ENCODE measurements at regions not wholly inside any gene's neighbourhood (a gene's known extent, or its start where the extent isn't known, plus 50 kb on each side); places are given as distances from the start of the nearest gene placed in this dataset.

DNA sequence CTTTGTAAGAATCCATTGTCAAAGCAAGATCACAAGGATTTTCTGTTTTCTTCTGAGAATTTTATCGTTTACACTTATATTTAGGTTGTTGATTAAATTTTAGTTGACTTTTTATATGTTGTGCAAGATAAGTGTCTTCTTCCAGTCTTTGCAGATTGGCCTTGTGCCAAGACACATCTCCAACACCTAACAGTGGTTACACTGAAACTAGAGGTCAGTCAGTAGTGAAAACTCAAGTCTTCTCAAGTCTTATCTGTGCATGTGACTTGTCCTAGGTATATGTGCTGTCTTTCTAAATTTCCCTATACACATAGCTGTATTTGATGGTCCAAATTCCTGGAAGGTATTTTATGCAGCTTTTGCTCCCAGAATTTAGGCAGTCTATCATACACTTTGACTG is 1183.2 kb upstream of the B3GALT2 start:
- TF ChIP-seq CTCF (conservative IDR thresholded peaks at IDR 0.05; ENCODE audit: low read length) = no peak
- no peak for TF ChIP-seq EZH2phosphoT487 (IDR thresholded peaks at IDR 0.05; ENCODE audit: borderline replicate concordance)
- no peak overlapping the region for H2AFZ ChIP-seq (ENCODE audit: low read length)

GRCh38 chr1:194369060-194369459 is 1182.6 kb upstream of the B3GALT2 start:
- H3K4me3 ChIP-seq (ENCODE audit: low read length, poor library complexity, severe bottlenecking) = no peak overlapping the region
- H3K36me3 ChIP-seq (ENCODE audit: insufficient read depth, low read length) = no peaks in the 10 kb centered on the region
- no peaks in the 10 kb centered on the region for H3K4me1 ChIP-seq (ENCODE audit: insufficient read depth, low read length, poor library complexity, severe bottlenecking)
- H3F3A ChIP-seq (ENCODE audit: low read depth) = no peaks in the 10 kb centered on the region
- no peak overlapping the region for H2AFZ ChIP-seq (ENCODE audit: low read length)
- no peaks in the 10 kb centered on the region for H3K79me2 ChIP-seq (ENCODE audit: insufficient read depth, low read length)
- no peak overlapping the region for H3K9ac ChIP-seq (ENCODE audit: low read depth, low read length, poor library complexity, severe bottlenecking)
- no peak overlapping the region for H3K4me2 ChIP-seq (ENCODE audit: low read depth, low read length, poor library complexity, severe bottlenecking)
- H3K9me3 ChIP-seq (ENCODE audit: insufficient read depth, low read depth, low read length) = no peaks in the 10 kb centered on the region
- no peaks in the 10 kb centered on the region for H3K9me2 ChIP-seq (replicated peaks; ENCODE audit: low read depth, low read length)
- no peaks in the 10 kb centered on the region for H3K27me3 ChIP-seq (ENCODE audit: insufficient read depth, low read length, poor library complexity, severe bottlenecking)
- TF ChIP-seq CTCF (conservative IDR thresholded peaks at IDR 0.05; ENCODE audit: low read length) (no peak), EZH2phosphoT487 (IDR thresholded peaks at IDR 0.05; ENCODE audit: borderline replicate concordance) (no peak)
- H4K20me1 ChIP-seq (ENCODE audit: insufficient read depth, low read length, poor library complexity, severe bottlenecking) = no peaks in the 10 kb centered on the region

More for the DNA sequence above, 1183.2 kb upstream of the B3GALT2 start:
- Histone ChIP-seq H3K27me3 (ENCODE audit: insufficient read depth, low read length, poor library complexity, severe bottlenecking) (no peaks in the 10 kb centered on the region), H3K79me2 (ENCODE audit: insufficient read depth, low read length) (no peaks in the 10 kb centered on the region), H3F3A (ENCODE audit: low read depth) (no peaks in the 10 kb centered on the region), H3K9me3 (ENCODE audit: insufficient read depth, low read depth, low read length) (no peaks in the 10 kb centered on the region), H3K36me3 (ENCODE audit: insufficient read depth, low read length) (no peaks in the 10 kb centered on the region), H3K9ac (ENCODE audit: low read depth, low read length, poor library complexity, severe bottlenecking) (no peak overlapping the region), H3K4me1 (ENCODE audit: insufficient read depth, low read length, poor library complexity, severe bottlenecking) (no peaks in the 10 kb centered on the region), H3K9me2 (replicated peaks; ENCODE audit: low read depth, low read length) (no peaks in the 10 kb centered on the region), H4K20me1 (ENCODE audit: insufficient read depth, low read length, poor library complexity, severe bottlenecking) (no peaks in the 10 kb centered on the region), H3K4me2 (ENCODE audit: low read depth, low read length, poor library complexity, severe bottlenecking) (no peak overlapping the region), H3K4me3 (ENCODE audit: low read length, poor library complexity, severe bottlenecking) (no peak overlapping the region)

DNA sequence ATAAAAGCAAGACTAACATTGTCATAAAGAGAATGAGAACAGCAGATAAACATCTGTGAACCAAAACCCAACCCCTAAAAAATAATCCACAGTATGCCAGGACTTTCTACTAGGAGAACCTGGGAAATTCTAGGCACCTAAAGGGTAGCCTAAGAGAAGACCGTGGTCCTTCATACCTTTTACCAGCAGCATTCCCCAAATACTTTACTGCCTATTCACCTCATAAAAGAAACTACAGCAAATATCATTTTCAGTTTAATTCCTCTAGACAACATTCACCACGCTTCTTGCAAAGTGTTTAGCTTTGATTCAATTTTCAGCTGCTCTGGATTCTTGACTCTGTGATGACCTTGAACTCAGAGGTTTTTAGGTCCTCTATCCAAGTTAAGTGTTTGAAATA is 1180.7 kb upstream of the B3GALT2 start:
- H3K9me3 ChIP-seq (ENCODE audit: insufficient read depth, low read depth, low read length) = no peaks in the 10 kb centered on the region
- H2AFZ ChIP-seq (ENCODE audit: low read length) = no peak overlapping the region
- H4K20me1 ChIP-seq (ENCODE audit: insufficient read depth, low read length, poor library complexity, severe bottlenecking) = no peaks in the 10 kb centered on the region
- H3K4me2 ChIP-seq (ENCODE audit: low read depth, low read length, poor library complexity, severe bottlenecking) = no peak overlapping the region
- H3K4me3 ChIP-seq (ENCODE audit: low read length, poor library complexity, severe bottlenecking) = no peak overlapping the region
- TF ChIP-seq CTCF (conservative IDR thresholded peaks at IDR 0.05; ENCODE audit: low read length) = no peak
- TF ChIP-seq EZH2phosphoT487 (IDR thresholded peaks at IDR 0.05; ENCODE audit: borderline replicate concordance) = no peak
- H3F3A ChIP-seq (ENCODE audit: low read depth) = no peaks in the 10 kb centered on the region
- no peaks in the 10 kb centered on the region for H3K4me1 ChIP-seq (ENCODE audit: insufficient read depth, low read length, poor library complexity, severe bottlenecking)
- H3K9ac ChIP-seq (ENCODE audit: low read depth, low read length, poor library complexity, severe bottlenecking) = no peak overlapping the region
- H3K27me3 ChIP-seq (ENCODE audit: insufficient read depth, low read length, poor library complexity, severe bottlenecking) = no peaks in the 10 kb centered on the region
- no peaks in the 10 kb centered on the region for H3K9me2 ChIP-seq (replicated peaks; ENCODE audit: low read depth, low read length)
- H3K79me2 ChIP-seq (ENCODE audit: insufficient read depth, low read length) = no peaks in the 10 kb centered on the region
- H3K36me3 ChIP-seq (ENCODE audit: insufficient read depth, low read length) = no peaks in the 10 kb centered on the region

All from Loucy (cell line).